ENCODE measurements at regions not wholly inside any gene's neighbourhood (a gene's known extent, or its start where the extent isn't known, plus 50 kb on each side); places are given as distances from the start of the nearest gene placed in this dataset.
"Not testable (repeated sequence)": the region's sequence is repeated elsewhere in the genome, so short reads cannot be mapped to it uniquely, and the experiment has no call there.

DNA sequence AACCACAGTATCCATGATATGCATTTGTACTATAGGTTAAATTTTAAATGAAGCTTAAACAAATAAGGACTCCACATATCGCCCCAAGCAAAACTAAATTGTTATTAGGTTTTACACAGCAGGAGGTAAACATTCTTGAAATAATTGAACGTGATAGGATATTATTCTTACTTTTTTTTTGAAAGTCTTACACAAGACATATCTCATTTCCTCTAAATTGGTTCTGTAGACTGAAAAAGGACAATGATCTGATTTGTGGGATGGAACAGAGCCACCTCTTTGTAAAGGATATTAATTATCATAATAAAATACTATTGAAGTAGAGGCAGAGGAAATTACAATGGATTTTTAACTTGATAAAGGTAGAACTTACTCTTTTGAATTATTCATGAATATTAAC, 155.1 kb upstream of the SEMA3D start:
- no peak for DNase-seq
- Histone ChIP-seq H2BK12ac (ENCODE audit: low read length) (no peak overlapping the region), H3K27ac (ENCODE audit: low read depth, low read length) (no peak overlapping the region), H2BK5ac (ENCODE audit: low read depth, low read length, poor library complexity) (no peak overlapping the region), H3K79me1 (ENCODE audit: low read length) (no peaks in the 10 kb centered on the region), H3K9ac (ENCODE audit: low read length) (no peak overlapping the region), H3K4ac (ENCODE audit: low read depth, low read length) (no peak overlapping the region), H2BK120ac (ENCODE audit: insufficient read depth, low read length, poor library complexity) (no peak overlapping the region), H4K91ac (ENCODE audit: low read depth, low read length) (no peak overlapping the region), H3K18ac (ENCODE audit: low read length) (no peak overlapping the region), H3K4me2 (ENCODE audit: low read length) (no peak overlapping the region), H4K8ac (ENCODE audit: low read depth, low read length) (no peak overlapping the region), H3K36me3 (ENCODE audit: control insufficient read depth in 1 of 2, insufficient read depth in 2 of 2, low read length in 2 of 2) (no peaks in the 10 kb centered on the region), H4K12ac (ENCODE audit: low read depth, low read length) (no peak overlapping the region), H3K14ac (ENCODE audit: low read length) (no peak overlapping the region), H3K9me3 (ENCODE audit: insufficient read depth, low read depth, low read length) (no peaks in the 10 kb centered on the region), H2AFZ (ENCODE audit: insufficient read depth, low read length, poor library complexity) (no peak overlapping the region), H3K23ac (ENCODE audit: low read length) (no peak overlapping the region), H2AK5ac (ENCODE audit: low read length) (no peak overlapping the region), H3K79me2 (ENCODE audit: control insufficient read depth, insufficient read depth, low read length, poor library complexity) (no peaks in the 10 kb centered on the region), H3K4me1 (ENCODE audit: control insufficient read depth in 1 of 2, insufficient read depth in 2 of 2, low read length in 2 of 2) (no peaks in the 10 kb centered on the region), H3K27me3 (ENCODE audit: insufficient read depth, low read length) (no peaks in the 10 kb centered on the region), H3K4me3 (ENCODE audit: low read depth, low read length) (no peak overlapping the region)
- no CpG with 5 or more reads among the region's 2 CpGs for WGBS (ENCODE audit: extremely low coverage, insufficient coverage, insufficient read length)

GRCh38 chr7:85341121-85341520, 154.3 kb upstream of the SEMA3D start:
- Histone ChIP-seq H3K23ac (ENCODE audit: low read length) (no peak overlapping the region), H2BK12ac (ENCODE audit: low read length) (no peak overlapping the region), H3K4me3 (ENCODE audit: low read depth, low read length) (no peak overlapping the region), H3K79me2 (ENCODE audit: control insufficient read depth, insufficient read depth, low read length, poor library complexity) (no peaks in the 10 kb centered on the region), H3K4me1 (ENCODE audit: control insufficient read depth in 1 of 2, insufficient read depth in 2 of 2, low read length in 2 of 2) (no peaks in the 10 kb centered on the region), H4K8ac (ENCODE audit: low read depth, low read length) (no peak overlapping the region), H2BK120ac (ENCODE audit: insufficient read depth, low read length, poor library complexity) (no peak overlapping the region), H4K91ac (ENCODE audit: low read depth, low read length) (no peak overlapping the region), H3K27me3 (ENCODE audit: insufficient read depth, low read length) (no peaks in the 10 kb centered on the region), H3K4ac (ENCODE audit: low read depth, low read length) (no peak overlapping the region), H3K9ac (ENCODE audit: low read length) (no peak overlapping the region), H3K18ac (ENCODE audit: low read length) (no peak overlapping the region), H4K12ac (ENCODE audit: low read depth, low read length) (no peak overlapping the region), H2BK5ac (ENCODE audit: low read depth, low read length, poor library complexity) (no peak overlapping the region), H3K79me1 (ENCODE audit: low read length) (no peaks in the 10 kb centered on the region), H3K36me3 (ENCODE audit: control insufficient read depth in 1 of 2, insufficient read depth in 2 of 2, low read length in 2 of 2) (no peaks in the 10 kb centered on the region), H3K9me3 (ENCODE audit: insufficient read depth, low read depth, low read length) (no peaks in the 10 kb centered on the region), H3K4me2 (ENCODE audit: low read length) (no peak overlapping the region), H3K14ac (ENCODE audit: low read length) (no peak overlapping the region), H2AFZ (ENCODE audit: insufficient read depth, low read length, poor library complexity) (no peak overlapping the region), H2AK5ac (ENCODE audit: low read length) (no peak overlapping the region), H3K27ac (ENCODE audit: low read depth, low read length) (no peak overlapping the region)
- no CpG with 5 or more reads among the region's 1 CpG for WGBS (ENCODE audit: extremely low coverage, insufficient coverage, insufficient read length)
- no peak for DNase-seq

- H3K4me1 ChIP-seq (ENCODE audit: control insufficient read depth in 1 of 2, insufficient read depth in 2 of 2, low read length in 2 of 2), result no peaks in the 10 kb centered on the region
- no peaks in the 10 kb centered on the region for H3K27me3 ChIP-seq (ENCODE audit: insufficient read depth, low read length)
- H2BK120ac ChIP-seq (ENCODE audit: insufficient read depth, low read length, poor library complexity), result no peak overlapping the region
- H3K9me3 ChIP-seq (ENCODE audit: insufficient read depth, low read depth, low read length), result no peaks in the 10 kb centered on the region
- no peaks in the 10 kb centered on the region for H3K79me1 ChIP-seq (ENCODE audit: low read length)
- H3K18ac ChIP-seq (ENCODE audit: low read length), result no peak overlapping the region
- no peak overlapping the region for H3K23ac ChIP-seq (ENCODE audit: low read length)
- no peak overlapping the region for H2AFZ ChIP-seq (ENCODE audit: insufficient read depth, low read length, poor library complexity)
- H3K14ac ChIP-seq (ENCODE audit: low read length), result no peak overlapping the region
- H3K4ac ChIP-seq (ENCODE audit: low read depth, low read length), result no peak overlapping the region
- H2BK5ac ChIP-seq (ENCODE audit: low read depth, low read length, poor library complexity), result no peak overlapping the region
- no peak overlapping the region for H3K4me2 ChIP-seq (ENCODE audit: low read length)
- H3K4me3 ChIP-seq (ENCODE audit: low read depth, low read length), result no peak overlapping the region
- H4K12ac ChIP-seq (ENCODE audit: low read depth, low read length), result no peak overlapping the region
- no peaks in the 10 kb centered on the region for H3K79me2 ChIP-seq (ENCODE audit: control insufficient read depth, insufficient read depth, low read length, poor library complexity)
- no peak overlapping the region for H4K8ac ChIP-seq (ENCODE audit: low read depth, low read length)
- WGBS (ENCODE audit: extremely low coverage, insufficient coverage, insufficient read length), result no CpG with 5 or more reads among the region's 1 CpG
- no peak overlapping the region for H4K91ac ChIP-seq (ENCODE audit: low read depth, low read length)
- H2AK5ac ChIP-seq (ENCODE audit: low read length), result no peak overlapping the region
- no peak overlapping the region for H3K27ac ChIP-seq (ENCODE audit: low read depth, low read length)
- H3K36me3 ChIP-seq (ENCODE audit: control insufficient read depth in 1 of 2, insufficient read depth in 2 of 2, low read length in 2 of 2), result no peaks in the 10 kb centered on the region
- no peak for DNase-seq
- no peak overlapping the region for H2BK12ac ChIP-seq (ENCODE audit: low read length)
- H3K9ac ChIP-seq (ENCODE audit: low read length), result no peak overlapping the region
Observed at GRCh38 chr7:85336086-85336485, 149.2 kb upstream of the SEMA3D start.

DNA sequence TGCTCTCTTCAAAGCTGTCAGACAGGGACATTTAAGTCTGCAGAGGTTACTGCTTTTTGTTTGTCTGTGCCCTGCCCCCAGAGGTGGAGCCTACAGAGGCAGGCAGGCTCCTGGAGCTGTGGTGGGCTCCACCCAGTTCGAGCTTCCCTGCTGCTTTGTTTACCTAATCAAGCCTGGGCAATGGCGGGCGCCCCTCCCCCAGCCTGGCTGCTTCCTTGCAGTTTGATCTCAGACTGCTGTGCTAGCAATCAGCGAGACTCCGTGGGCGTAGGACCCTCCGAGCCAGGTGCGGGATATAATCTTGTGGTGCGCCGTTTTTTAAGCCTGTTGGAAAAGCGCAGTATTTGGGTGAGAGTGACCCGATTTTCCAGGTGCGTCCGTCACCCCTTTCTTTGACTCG, 148.3 kb upstream of the SEMA3D start:
- not testable (repeated sequence) for H3K27me3 ChIP-seq (ENCODE audit: insufficient read depth, low read length); H3K4me3 ChIP-seq (ENCODE audit: low read depth, low read length); H3K9me3 ChIP-seq (ENCODE audit: insufficient read depth, low read depth, low read length); H3K14ac ChIP-seq (ENCODE audit: low read length); H2AK5ac ChIP-seq (ENCODE audit: low read length); H3K27ac ChIP-seq (ENCODE audit: low read depth, low read length); H2BK5ac ChIP-seq (ENCODE audit: low read depth, low read length, poor library complexity); DNase-seq; H4K12ac ChIP-seq (ENCODE audit: low read depth, low read length); H4K8ac ChIP-seq (ENCODE audit: low read depth, low read length); H3K23ac ChIP-seq (ENCODE audit: low read length); H3K79me2 ChIP-seq (ENCODE audit: control insufficient read depth, insufficient read depth, low read length, poor library complexity); H3K79me1 ChIP-seq (ENCODE audit: low read length); H3K4me1 ChIP-seq (ENCODE audit: control insufficient read depth in 1 of 2, insufficient read depth in 2 of 2, low read length in 2 of 2); H3K36me3 ChIP-seq (ENCODE audit: control insufficient read depth in 1 of 2, insufficient read depth in 2 of 2, low read length in 2 of 2); H2BK12ac ChIP-seq (ENCODE audit: low read length); H4K91ac ChIP-seq (ENCODE audit: low read depth, low read length); H2AFZ ChIP-seq (ENCODE audit: insufficient read depth, low read length, poor library complexity); H3K9ac ChIP-seq (ENCODE audit: low read length); H2BK120ac ChIP-seq (ENCODE audit: insufficient read depth, low read length, poor library complexity); H3K18ac ChIP-seq (ENCODE audit: low read length); H3K4ac ChIP-seq (ENCODE audit: low read depth, low read length); H3K4me2 ChIP-seq (ENCODE audit: low read length)
- WGBS (ENCODE audit: extremely low coverage, insufficient coverage, insufficient read length), result no CpG with 5 or more reads among the region's 15 CpGs

All from trophoblast cell (in vitro differentiated cells and primary cell).